Trophoblast cell (in vitro differentiated cells and primary cell): ENCODE measurements at regions not wholly inside any gene's neighbourhood (a gene's known extent, or its start where the extent isn't known, plus 50 kb on each side); places are given as distances from the start of the nearest gene placed in this dataset.

Experiments
- DNase-seq, 2 donors: peaks; one replicate each; pipeline ENCODE4 v3.0.0-alpha.2; 2016
- H2AFZ ChIP-seq: 2 replicates; pipeline ENCODE4 v1.6.1; 2013; ENCODE audit warnings: low read length, moderate library complexity, mild to moderate bottlenecking; ENCODE audit not compliant: insufficient read depth, poor library complexity
- H2AK5ac ChIP-seq: 2 replicates; pipeline ENCODE4 v1.6.1; 2013; ENCODE audit warnings: mild to moderate bottlenecking, low read length
- H2BK120ac ChIP-seq: 2 replicates; pipeline ENCODE4 v1.6.1; 2013; ENCODE audit warnings: low read length, mild to moderate bottlenecking, moderate library complexity; ENCODE audit not compliant: insufficient read depth, poor library complexity
- H2BK12ac ChIP-seq: 2 replicates; pipeline ENCODE4 v1.6.1; 2013; ENCODE audit warnings: mild to moderate bottlenecking, low read length, moderate library complexity
- H2BK5ac ChIP-seq: 2 replicates; pipeline ENCODE4 v1.6.1; 2013; ENCODE audit warnings: low read length, low read depth, moderate library complexity, mild to moderate bottlenecking; ENCODE audit not compliant: poor library complexity
- H3K14ac ChIP-seq: 2 replicates; pipeline ENCODE4 v1.6.1; 2013; ENCODE audit warnings: mild to moderate bottlenecking, low read length
- H3K18ac ChIP-seq: 2 replicates; pipeline ENCODE4 v1.6.1; 2013; ENCODE audit warnings: mild to moderate bottlenecking, low read length
- H3K23ac ChIP-seq: 2 replicates; pipeline ENCODE4 v1.6.1; 2013; ENCODE audit warnings: low read length
- H3K27ac ChIP-seq: 2 replicates; pipeline ENCODE4 v1.5.1; 2013; ENCODE audit warnings: low read depth, mild to moderate bottlenecking, inconsistent platforms, low read length, moderate library complexity
- H3K27me3 ChIP-seq: 2 replicates; pipeline ENCODE4 v1.6.1; 2013; ENCODE audit warnings: inconsistent platforms, mild to moderate bottlenecking, low read length, moderate library complexity; ENCODE audit not compliant: insufficient read depth
- H3K36me3 ChIP-seq, 2 experiments: 1 replicate in 1 of 2; 2 replicates in 1 of 2; pipeline ENCODE4 v1.6.1; 2013; ENCODE audit warnings: low read length in 2 of 2, mild to moderate bottlenecking in 2 of 2, moderate library complexity in 1 of 2; ENCODE audit not compliant: insufficient read depth in 2 of 2, control insufficient read depth in 1 of 2
- H3K4ac ChIP-seq: 2 replicates; pipeline ENCODE4 v1.6.1; 2013; ENCODE audit warnings: low read depth, mild to moderate bottlenecking, low read length, moderate library complexity
- H3K4me1 ChIP-seq, 2 experiments: 1 replicate in 1 of 2; 2 replicates in 1 of 2; pipeline ENCODE4 v1.6.1; 2013; ENCODE audit warnings: low read length in 2 of 2, mild to moderate bottlenecking in 2 of 2, moderate library complexity in 1 of 2; ENCODE audit not compliant: insufficient read depth in 2 of 2, control insufficient read depth in 1 of 2
- H3K4me2 ChIP-seq: 2 replicates; pipeline ENCODE4 v1.6.1; 2013; ENCODE audit warnings: inconsistent platforms, mild to moderate bottlenecking, low read length, moderate library complexity
- H3K4me3 ChIP-seq: 2 replicates; pipeline ENCODE4 v1.5.1; 2013; ENCODE audit warnings: mild to moderate bottlenecking, low read depth, low read length, inconsistent platforms
- H3K79me1 ChIP-seq: one replicate; pipeline ENCODE4 v1.6.1; 2013; ENCODE audit warnings: low read length
- H3K79me2 ChIP-seq: 2 replicates; pipeline ENCODE4 v1.6.1; 2013; ENCODE audit warnings: low read length, mild to moderate bottlenecking; ENCODE audit not compliant: control insufficient read depth, insufficient read depth, poor library complexity
- H3K9ac ChIP-seq: 2 replicates; pipeline ENCODE4 v1.6.1; 2013; ENCODE audit warnings: mild to moderate bottlenecking, low read length
- H3K9me3 ChIP-seq: 2 replicates; pipeline ENCODE4 v1.6.1; 2013; ENCODE audit warnings: low read depth, mild to moderate bottlenecking, control low read depth, inconsistent platforms, low read length; ENCODE audit not compliant: insufficient read depth
- H4K12ac ChIP-seq: 2 replicates; pipeline ENCODE4 v1.6.1; 2013; ENCODE audit warnings: low read depth, mild to moderate bottlenecking, low read length, moderate library complexity
- H4K8ac ChIP-seq: 2 replicates; pipeline ENCODE4 v1.6.1; 2013; ENCODE audit warnings: low read depth, mild to moderate bottlenecking, low read length, moderate library complexity
- H4K91ac ChIP-seq: one replicate; pipeline ENCODE4 v1.6.1; 2013; ENCODE audit warnings: low read depth, mild to moderate bottlenecking, low read length, moderate library complexity
- WGBS: extraction: QIAGEN DNeasy Blood & Tissue Kit; methylation state at CpG from one replicate; pipeline ENCODE4 v1.1.7; 2013; ENCODE audit warnings: missing lambda C conversion rate; ENCODE audit not compliant: insufficient read length, insufficient coverage; ENCODE audit errors: extremely low coverage; 5-methylcytosine and 5-hydroxymethylcytosine counted together

DNA sequence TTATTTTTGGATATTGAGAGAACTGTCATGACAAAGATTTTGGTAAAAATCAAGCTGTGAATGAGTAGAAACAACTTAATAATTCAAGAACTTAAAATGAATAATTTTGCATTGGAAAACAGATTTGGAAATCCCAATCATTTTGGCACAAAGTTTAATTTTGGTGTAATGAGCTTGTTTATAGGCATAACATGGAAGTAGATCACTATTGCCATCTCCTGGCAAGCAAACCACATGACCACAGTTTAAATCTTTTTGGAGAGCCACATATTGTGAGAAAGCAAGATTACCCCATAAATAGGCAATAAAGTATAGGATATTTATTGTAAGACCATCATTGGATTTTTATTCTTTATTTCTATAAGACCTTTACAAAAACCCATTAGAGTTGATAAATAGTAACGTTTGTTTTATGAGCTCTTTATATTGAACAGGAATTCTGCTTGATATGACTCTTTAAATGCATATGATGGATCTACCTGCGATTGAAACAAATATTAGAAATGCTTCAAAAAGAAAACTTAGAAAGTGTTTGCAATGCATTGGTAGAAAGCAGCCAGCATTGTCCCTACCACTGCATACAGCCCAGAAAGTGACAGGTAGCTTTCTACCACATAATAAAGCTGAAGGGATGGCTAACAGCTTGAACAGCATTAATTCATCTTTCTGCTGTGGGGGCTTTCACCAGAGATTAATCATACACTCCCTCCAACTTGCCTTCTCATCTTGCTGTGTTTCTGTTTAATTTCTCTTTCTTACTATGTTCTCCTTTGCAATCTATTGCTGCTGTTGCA lies 766.8 kb downstream of the TBL1XR1 start:
- H3K4me3 ChIP-seq, result no peak overlapping the region
- no peak overlapping the region for H2BK5ac ChIP-seq
- H3K23ac ChIP-seq, result no peak overlapping the region
- no peak overlapping the region for H4K91ac ChIP-seq
- H3K4me1 ChIP-seq, result no peaks in the 10 kb centered on the region
- no peak overlapping the region for H3K4me2 ChIP-seq
- H3K9me3 ChIP-seq, result no peaks in the 10 kb centered on the region
- no peak overlapping the region for H2BK120ac ChIP-seq
- no peak overlapping the region for H3K4ac ChIP-seq
- no peak overlapping the region for H2AK5ac ChIP-seq
- no peak overlapping the region for H3K18ac ChIP-seq
- H2BK12ac ChIP-seq, result no peak overlapping the region
- H3K27me3 ChIP-seq, result no peaks in the 10 kb centered on the region
- no peaks in the 10 kb centered on the region for H3K79me2 ChIP-seq
- DNase-seq, result peak in 1 of 2 donors; percentile 77
- H3K27ac ChIP-seq, result no peak overlapping the region
- H3K79me1 ChIP-seq, result no peaks in the 10 kb centered on the region
- no peak overlapping the region for H4K8ac ChIP-seq
- no peak overlapping the region for H3K14ac ChIP-seq
- no peak overlapping the region for H3K9ac ChIP-seq
- no peaks in the 10 kb centered on the region for H3K36me3 ChIP-seq
- no peak overlapping the region for H4K12ac ChIP-seq
- no CpG with 5 or more reads among the region's 2 CpGs for WGBS
- no peak overlapping the region for H2AFZ ChIP-seq

DNA sequence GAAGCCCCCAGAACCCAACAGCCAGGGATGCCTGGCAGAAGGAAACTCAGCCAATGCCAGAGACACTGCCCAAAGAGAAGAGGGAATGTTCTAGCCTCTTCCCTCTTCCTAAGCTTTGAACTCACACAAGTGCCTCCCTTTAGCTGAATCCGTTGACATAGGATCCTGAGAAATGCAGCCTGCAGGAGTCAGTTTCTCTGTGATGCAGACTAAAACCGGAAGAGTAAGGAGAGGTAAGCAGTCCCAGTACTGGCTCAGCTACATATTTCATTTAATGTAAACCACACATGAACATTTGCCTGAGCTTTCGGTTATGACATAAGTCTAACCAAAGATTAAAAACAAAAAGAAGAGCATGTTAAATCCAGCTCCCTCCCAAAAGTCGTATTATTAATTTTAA lies 768.7 kb downstream of the TBL1XR1 start:
- no peak overlapping the region for H2AK5ac ChIP-seq
- no peak overlapping the region for H4K12ac ChIP-seq
- no peaks in the 10 kb centered on the region for H3K79me2 ChIP-seq
- no peak overlapping the region for H3K9ac ChIP-seq
- H2AFZ ChIP-seq, result peak overlapping the region; percentile 71
- no peak overlapping the region for H3K23ac ChIP-seq
- H2BK120ac ChIP-seq, result no peak overlapping the region
- H3K4me1 ChIP-seq, result no peaks in the 10 kb centered on the region
- no peak overlapping the region for H2BK5ac ChIP-seq
- H3K79me1 ChIP-seq, result no peaks in the 10 kb centered on the region
- DNase-seq, result no peak
- no peak overlapping the region for H3K4me3 ChIP-seq
- no peak overlapping the region for H4K8ac ChIP-seq
- no peak overlapping the region for H3K4ac ChIP-seq
- H3K18ac ChIP-seq, result no peak overlapping the region
- no peak overlapping the region for H3K4me2 ChIP-seq
- WGBS, result no CpG with 5 or more reads among the region's 4 CpGs
- H3K36me3 ChIP-seq, result no peaks in the 10 kb centered on the region
- no peak overlapping the region for H3K27ac ChIP-seq
- no peak overlapping the region for H2BK12ac ChIP-seq
- no peak overlapping the region for H4K91ac ChIP-seq
- no peak overlapping the region for H3K14ac ChIP-seq
- no peaks in the 10 kb centered on the region for H3K27me3 ChIP-seq
- H3K9me3 ChIP-seq, result no peaks in the 10 kb centered on the region

DNA sequence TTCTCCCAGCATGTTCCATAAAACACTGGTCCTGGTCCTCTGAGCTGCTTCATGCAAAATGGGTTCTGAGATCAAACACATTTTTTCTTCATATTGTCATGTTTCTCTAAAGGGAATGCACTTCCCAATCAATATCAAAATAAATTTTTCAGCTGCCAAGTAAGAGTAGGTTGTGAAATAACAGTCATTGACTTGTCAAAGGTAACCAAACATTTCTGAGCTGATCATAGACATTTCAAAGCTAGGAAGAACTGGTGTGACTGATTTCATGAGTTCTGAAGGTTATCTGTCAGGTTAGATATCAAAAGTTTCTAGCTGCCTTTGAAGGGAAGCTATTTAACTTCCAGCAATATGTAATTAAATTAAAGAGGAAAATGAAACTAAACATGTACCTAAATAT lies 770.9 kb downstream of the TBL1XR1 start:
- H2AK5ac ChIP-seq, result no peak overlapping the region
- H3K4ac ChIP-seq, result no peak overlapping the region
- H3K4me3 ChIP-seq, result no peak overlapping the region
- H4K12ac ChIP-seq, result no peak overlapping the region
- H3K4me2 ChIP-seq, result no peak overlapping the region
- H3K23ac ChIP-seq, result no peak overlapping the region
- no peak overlapping the region for H4K8ac ChIP-seq
- H3K4me1 ChIP-seq, result no peaks in the 10 kb centered on the region
- H3K27ac ChIP-seq, result no peak overlapping the region
- peak in 1 of 2 donors; percentile 5 for DNase-seq
- no peak overlapping the region for H3K18ac ChIP-seq
- no peak overlapping the region for H3K9ac ChIP-seq
- no peaks in the 10 kb centered on the region for H3K9me3 ChIP-seq
- no peaks in the 10 kb centered on the region for H3K79me1 ChIP-seq
- H4K91ac ChIP-seq, result no peak overlapping the region
- H2BK12ac ChIP-seq, result no peak overlapping the region
- H3K79me2 ChIP-seq, result no peaks in the 10 kb centered on the region
- no peak overlapping the region for H2BK5ac ChIP-seq
- no peaks in the 10 kb centered on the region for H3K36me3 ChIP-seq
- no peaks in the 10 kb centered on the region for H3K27me3 ChIP-seq
- no peak overlapping the region for H2BK120ac ChIP-seq
- H2AFZ ChIP-seq, result no peak overlapping the region
- H3K14ac ChIP-seq, result no peak overlapping the region

DNA sequence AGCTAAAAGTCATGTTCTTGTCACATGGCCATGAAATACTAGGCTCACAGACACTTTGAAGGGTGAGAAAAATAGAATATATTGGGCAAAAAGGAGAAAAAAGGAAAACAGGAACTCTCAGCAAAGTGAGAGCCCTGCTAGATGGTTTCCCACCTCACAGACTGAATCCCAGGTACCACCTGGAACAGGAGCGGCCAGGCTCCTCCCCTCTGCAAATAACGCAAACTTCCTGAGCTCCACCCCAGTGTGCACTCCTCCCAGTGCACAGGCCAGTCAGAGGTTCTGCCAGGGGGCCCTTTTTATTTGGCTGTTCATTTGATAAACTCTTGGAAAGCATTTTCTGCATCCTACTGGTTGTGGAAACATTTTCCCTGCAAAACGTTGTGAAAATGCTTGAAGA lies 780.4 kb downstream of the TBL1XR1 start:
- no peak overlapping the region for H4K8ac ChIP-seq
- no peak for DNase-seq
- H3K4ac ChIP-seq, result no peak overlapping the region
- no peaks in the 10 kb centered on the region for H3K9me3 ChIP-seq
- no peak overlapping the region for H2BK5ac ChIP-seq
- H4K12ac ChIP-seq, result no peak overlapping the region
- H2BK120ac ChIP-seq, result no peak overlapping the region
- no peak overlapping the region for H3K23ac ChIP-seq
- no peak overlapping the region for H3K4me3 ChIP-seq
- no peaks in the 10 kb centered on the region for H3K27me3 ChIP-seq
- H3K4me1 ChIP-seq, result no peaks in the 10 kb centered on the region
- no peak overlapping the region for H3K14ac ChIP-seq
- no peak overlapping the region for H3K18ac ChIP-seq
- H3K4me2 ChIP-seq, result no peak overlapping the region
- H2AFZ ChIP-seq, result no peak overlapping the region
- H3K27ac ChIP-seq, result no peak overlapping the region
- H2AK5ac ChIP-seq, result no peak overlapping the region
- H3K36me3 ChIP-seq, result no peaks in the 10 kb centered on the region
- H4K91ac ChIP-seq, result no peak overlapping the region
- H3K9ac ChIP-seq, result no peak overlapping the region
- no peak overlapping the region for H2BK12ac ChIP-seq
- WGBS, result no CpG with 5 or more reads among the region's 3 CpGs
- no peaks in the 10 kb centered on the region for H3K79me2 ChIP-seq
- H3K79me1 ChIP-seq, result no peaks in the 10 kb centered on the region
